Epithelial cell of esophagus (primary cell): ENCODE measurements at regions not wholly inside any gene's neighbourhood (a gene's known extent, or its start where the extent isn't known, plus 50 kb on each side); places are given as distances from the start of the nearest gene placed in this dataset.

Experiments used
- DNase-seq: peaks from one replicate; pipeline ENCODE4 v3.0.0; 2010; ENCODE audit warnings: low read depth
- H3K4me3 ChIP-seq: 2 replicates; pipeline ENCODE4 v1.5.1; 2011; ENCODE audit warnings: mild to moderate bottlenecking, low read length, control low read depth
- CTCF ChIP-seq: IDR thresholded peaks from 2 replicates; pipeline ENCODE4 v1.5.1; 2011; ENCODE audit warnings: low read depth, mild to moderate bottlenecking, low read length, control low read depth, inconsistent platforms; ENCODE audit not compliant: insufficient read depth; ENCODE audit errors: missing control alignments

GRCh38 chr20:48544402-48545339 lies 283.1 kb downstream of the PREX1 start:
- DNase-seq = no peak
- TF ChIP-seq CTCF = no peak
- no peak overlapping the region for H3K4me3 ChIP-seq

GRCh38 chr20:48541581-48542071 lies 286.2 kb downstream of the PREX1 start:
- TF ChIP-seq CTCF = no peak
- H3K4me3 ChIP-seq = no peak overlapping the region
- DNase-seq = no peak

- DNase-seq = no peak
Measured at GRCh38 chr20:48538856-48539255, 288.9 kb downstream of the PREX1 start.

GRCh38 chr20:48538058-48538825 lies 289.6 kb downstream of the PREX1 start:
- no peak for TF ChIP-seq CTCF
- peak; percentile 74 for DNase-seq
- H3K4me3 ChIP-seq = no peak overlapping the region

More at GRCh38 chr20:48538856-48539255, 288.9 kb downstream of the PREX1 start:
- no peak overlapping the region for H3K4me3 ChIP-seq
- no peak for TF ChIP-seq CTCF

GRCh38 chr20:48536206-48536605 lies 291.6 kb downstream of the PREX1 start:
- no peak overlapping the region for H3K4me3 ChIP-seq
- DNase-seq = no peak
- TF ChIP-seq CTCF = no peak

GRCh38 chr20:48535556-48535955 lies 292.2 kb downstream of the PREX1 start:
- TF ChIP-seq CTCF = no peak

More at GRCh38 chr20:48535556-48535955, 292.2 kb downstream of the PREX1 start:
- no peak for DNase-seq
- H3K4me3 ChIP-seq = no peak overlapping the region
